ENCODE measurements at regions not wholly inside any gene's neighbourhood (a gene's known extent, or its start where the extent isn't known, plus 50 kb on each side); places are given as distances from the start of the nearest gene placed in this dataset.

- H3K4me2 ChIP-seq: no peak overlapping the region
- DNase-seq: no peak
- H2AFZ ChIP-seq: no peak overlapping the region
- no peak overlapping the region for H3K27ac ChIP-seq
- no peaks in the 10 kb centered on the region for H3K9me2 ChIP-seq (ENCODE audit: insufficient read depth)
- no peaks in the 10 kb centered on the region for H4K20me1 ChIP-seq (ENCODE audit: insufficient read depth)
- peaks cover 3% of the 10 kb centered on the region; the same call in 1 of the 2 replicates for H3K9me3 ChIP-seq (ENCODE audit: insufficient read depth, low read depth)
- H3K27me3 ChIP-seq (ENCODE audit: insufficient read depth, low read depth): no peaks in the 10 kb centered on the region
- intact Hi-C loops (cut with micrococcal nuclease; ENCODE audit: unreplicated experiment): no loop called here
- no peak overlapping the region for H3K4me3 ChIP-seq
- ChIA-PET POLR2A (ENCODE audit: unreplicated experiment) (no interaction called here), CTCF (no interaction called here)
- BruUV-seq (replicated peaks): no TSS peak
- no peaks in the 10 kb centered on the region for H3K36me3 ChIP-seq (ENCODE audit: low read depth)
- no peak for TF ChIP-seq EZH2 (IDR thresholded peaks at IDR 0.05; ENCODE audit: low read depth)
- no peak for TF ChIP-seq CTCF (conservative IDR thresholded peaks at IDR 0.05)
- H3K4me1 ChIP-seq (replicated peaks; ENCODE audit: insufficient read depth): peaks cover 32% of the 10 kb centered on the region
- H3K79me2 ChIP-seq (ENCODE audit: low read depth): no peaks in the 10 kb centered on the region
- peaks cover 25% of the 10 kb centered on the region for H3F3A ChIP-seq (ENCODE audit: insufficient read depth, low read depth)
These were observed 97.9 kb downstream of the VAPA start for GRCh38 chr18:10011751-10012150.

- no peaks in the 10 kb centered on the region for H3K27me3 ChIP-seq (ENCODE audit: insufficient read depth, low read depth)
- H3K9me2 ChIP-seq (ENCODE audit: insufficient read depth): no peaks in the 10 kb centered on the region
- peaks cover 3% of the 10 kb centered on the region; the same call in 1 of the 2 replicates for H3K9me3 ChIP-seq (ENCODE audit: insufficient read depth, low read depth)
- no peak for TF ChIP-seq EZH2 (IDR thresholded peaks at IDR 0.05; ENCODE audit: low read depth)
- no peak for TF ChIP-seq CTCF (conservative IDR thresholded peaks at IDR 0.05)
- no peaks in the 10 kb centered on the region for H3K79me2 ChIP-seq (ENCODE audit: low read depth)
- CTCF ChIA-PET: no interaction called here
- no peak for DNase-seq
- no peak overlapping the region for H3K4me2 ChIP-seq
- H3K36me3 ChIP-seq (ENCODE audit: low read depth): no peaks in the 10 kb centered on the region
- POLR2A ChIA-PET (ENCODE audit: unreplicated experiment): no interaction called here
- H3K27ac ChIP-seq: no peak overlapping the region
- H3F3A ChIP-seq (ENCODE audit: insufficient read depth, low read depth): peaks cover 25% of the 10 kb centered on the region
- H3K4me3 ChIP-seq: no peak overlapping the region
- peaks cover 40% of the 10 kb centered on the region for H3K4me1 ChIP-seq (replicated peaks; ENCODE audit: insufficient read depth)
- no TSS peak for BruUV-seq (replicated peaks)
- H4K20me1 ChIP-seq (ENCODE audit: insufficient read depth): no peaks in the 10 kb centered on the region
- no peak overlapping the region for H2AFZ ChIP-seq
- intact Hi-C loops (cut with micrococcal nuclease; ENCODE audit: unreplicated experiment): no loop called here
These were observed 98.7 kb downstream of the VAPA start for GRCh38 chr18:10012526-10012925.

GRCh38 chr18:10013621-10014543 lies 100.1 kb downstream of the VAPA start:
- no peaks in the 10 kb centered on the region for H3K27me3 ChIP-seq (ENCODE audit: insufficient read depth, low read depth)
- intact Hi-C loops (cut with micrococcal nuclease; ENCODE audit: unreplicated experiment): no loop called here
- no peaks in the 10 kb centered on the region for H3K9me2 ChIP-seq (ENCODE audit: insufficient read depth)
- CTCF ChIA-PET: no interaction called here
- no TSS peak for BruUV-seq (replicated peaks)
- POLR2A ChIA-PET (ENCODE audit: unreplicated experiment): no interaction called here
- H3F3A ChIP-seq (ENCODE audit: insufficient read depth, low read depth): peaks cover 25% of the 10 kb centered on the region
- no peaks in the 10 kb centered on the region for H4K20me1 ChIP-seq (ENCODE audit: insufficient read depth)
- H3K9me3 ChIP-seq (ENCODE audit: insufficient read depth, low read depth): no peaks in the 10 kb centered on the region
- peak overlapping the region; percentile 84; the same call in 1 of the 2 replicates for H3K27ac ChIP-seq
- no peaks in the 10 kb centered on the region for H3K79me2 ChIP-seq (ENCODE audit: low read depth)
- H3K4me1 ChIP-seq (replicated peaks; ENCODE audit: insufficient read depth): peaks cover 43% of the 10 kb centered on the region
- peak overlapping the region; percentile 71 for H3K4me2 ChIP-seq
- no peaks in the 10 kb centered on the region for H3K36me3 ChIP-seq (ENCODE audit: low read depth)
- H3K4me3 ChIP-seq: no peak overlapping the region
- H2AFZ ChIP-seq: no peak overlapping the region
- TF ChIP-seq CTCF (conservative IDR thresholded peaks at IDR 0.05) (no peak), EZH2 (IDR thresholded peaks at IDR 0.05; ENCODE audit: low read depth) (no peak)
- no peak for DNase-seq
